WTC11 (cell line): ENCODE measurements at regions not wholly inside any gene's neighbourhood (a gene's known extent, or its start where the extent isn't known, plus 50 kb on each side); places are given as distances from the start of the nearest gene placed in this dataset.

Experiments
- ATAC-seq: fragments of 200-7000 bp; cut with Tn5 transposase; 2 replicates; pipeline ENCODE4 v1.10.0; 2021; ENCODE audit warnings: mild to moderate bottlenecking, moderate library complexity
- CTCF ChIA-PET: fragments of 300-600 bp; sonication (Branson Sonifier 250); formaldehyde crosslinking; loops from one replicate; lab custom pipeline; 2021; ENCODE audit warnings: antibody characterized with exemption; lab: Charles Lee
- POLR2A ChIA-PET: fragments of 350-600 bp; sonication (Branson Sonifier 250); formaldehyde crosslinking; loops from one replicate; lab custom pipeline; 2021; ENCODE audit warnings: antibody characterized with exemption; lab: Charles Lee
- DNase-seq: peaks from one replicate; pipeline ENCODE4 v3.0.0; 2021; ENCODE audit warnings: low spot score
- H3K27ac Mint-ChIP-seq: 2 replicates; pipeline ENCODE4 v1.8.0; 2021; ENCODE audit warnings: mixed read lengths
- H3K27me3 Mint-ChIP-seq: 2 replicates; pipeline ENCODE4 v1.8.0; 2021; ENCODE audit warnings: low read depth, mild to moderate bottlenecking, moderate library complexity, mixed read lengths
- H3K36me3 Mint-ChIP-seq: 2 replicates; pipeline ENCODE4 v1.8.0; 2021; ENCODE audit warnings: mixed read lengths
- H3K4me1 Mint-ChIP-seq: 2 replicates; pipeline ENCODE4 v1.8.0; 2022; ENCODE audit warnings: mixed read lengths
- H3K4me3 Mint-ChIP-seq: 2 replicates; pipeline ENCODE4 v1.8.0; 2021; ENCODE audit warnings: mild to moderate bottlenecking, moderate library complexity, mixed read lengths
- H3K9me3 Mint-ChIP-seq: 2 replicates; pipeline ENCODE4 v1.8.0; 2021; ENCODE audit warnings: mixed read lengths
- ATF6 ChIP-seq: sonication (generic); formaldehyde crosslinking; IDR thresholded peaks from 2 replicates; pipeline ENCODE4 v1.8.1; 2023; ENCODE audit warnings: mild to moderate bottlenecking, missing genetic modification reagents
- GTF2I ChIP-seq: fragments of 250-450 bp; sonication (Bioruptor Pico); conservative IDR thresholded peaks from 2 replicates; pipeline ENCODE4 v1.4.0; 2021; ENCODE audit warnings: mild to moderate bottlenecking
- SOX15 ChIP-seq: fragments of 250-450 bp; sonication (Bioruptor Pico); IDR thresholded peaks from 2 replicates; pipeline ENCODE4 v1.9.0; 2021; ENCODE audit warnings: mild to moderate bottlenecking
- ZNF281 ChIP-seq: sonication (generic); formaldehyde crosslinking; IDR thresholded peaks from 2 replicates; pipeline ENCODE4 v1.8.0; 2023; ENCODE audit warnings: mild to moderate bottlenecking, missing genetic modification reagents
- ZNF317 ChIP-seq: sonication (generic); formaldehyde crosslinking; IDR thresholded peaks from 2 replicates; pipeline ENCODE4 v1.8.1; 2023; ENCODE audit warnings: low read depth, mild to moderate bottlenecking, moderate library complexity, missing genetic modification reagents, borderline replicate concordance
- ZNF423 ChIP-seq: fragments of 250-450 bp; sonication (Bioruptor Pico); IDR thresholded peaks from 2 replicates; pipeline ENCODE4 v2.1.2; 2022; ENCODE audit warnings: mild to moderate bottlenecking, moderate library complexity
- ZNF425 ChIP-seq: fragments of 250-450 bp; sonication (Bioruptor Pico); conservative IDR thresholded peaks from 2 replicates; pipeline ENCODE4 v1.9.0; 2021; ENCODE audit warnings: mild to moderate bottlenecking
- TF ChIP-seq, protein P1 (sequence below): sonication (generic); formaldehyde crosslinking; IDR thresholded peaks from 2 replicates; pipeline ENCODE4 v1.8.1; 2023; ENCODE audit warnings: mild to moderate bottlenecking, moderate library complexity, missing genetic modification reagents
- TF ChIP-seq, protein P2 (sequence below): sonication (generic); formaldehyde crosslinking; IDR thresholded peaks from 2 replicates; pipeline ENCODE4 v1.8.1; 2023; ENCODE audit warnings: mild to moderate bottlenecking, missing genetic modification reagents, moderate library complexity

DNA sequence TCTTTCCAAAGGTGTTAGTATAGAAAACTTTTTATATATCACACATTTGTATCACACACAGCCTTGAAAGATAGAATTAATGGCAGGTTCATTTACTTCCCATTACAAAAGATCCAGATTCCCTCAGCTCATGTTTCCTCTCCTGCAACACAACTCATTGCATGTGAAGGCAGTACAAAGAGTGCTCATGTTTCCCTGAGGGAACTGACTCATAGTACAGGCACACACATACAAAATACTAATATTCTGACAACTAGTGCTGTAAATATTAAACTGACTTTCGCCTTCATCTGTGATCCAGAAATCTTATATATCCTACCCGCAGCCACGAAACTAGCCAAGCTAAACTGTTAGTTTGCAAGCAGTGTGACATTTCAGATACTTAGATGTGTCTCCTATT is 819.8 kb upstream of the PCDH7 start (continued):
- no peak for TF ChIP-seq ZNF425 (CRISPR knock-in tag)
- no peak for TF ChIP-seq ZNF281 (CRISPR knock-in tag)

- H3K27ac Mint-ChIP-seq: no peak overlapping the region
Observed at GRCh38 chr4:29908276-29908675, 811.9 kb upstream of the PCDH7 start.

More at GRCh38 chr4:29908276-29908675, 811.9 kb upstream of the PCDH7 start:
- no peaks in the 10 kb centered on the region for H3K27me3 Mint-ChIP-seq
- CTCF ChIA-PET: no interaction called here
- no peaks in the 10 kb centered on the region for H3K4me1 Mint-ChIP-seq
- no peak for DNase-seq
- no peak for TF ChIP-seq ZNF425 (CRISPR knock-in tag)
- TF ChIP-seq SOX15 (CRISPR knock-in tag): no peak
- TF ChIP-seq ATF6 (CRISPR knock-in tag): no peak
- TF ChIP-seq, protein P1, sequence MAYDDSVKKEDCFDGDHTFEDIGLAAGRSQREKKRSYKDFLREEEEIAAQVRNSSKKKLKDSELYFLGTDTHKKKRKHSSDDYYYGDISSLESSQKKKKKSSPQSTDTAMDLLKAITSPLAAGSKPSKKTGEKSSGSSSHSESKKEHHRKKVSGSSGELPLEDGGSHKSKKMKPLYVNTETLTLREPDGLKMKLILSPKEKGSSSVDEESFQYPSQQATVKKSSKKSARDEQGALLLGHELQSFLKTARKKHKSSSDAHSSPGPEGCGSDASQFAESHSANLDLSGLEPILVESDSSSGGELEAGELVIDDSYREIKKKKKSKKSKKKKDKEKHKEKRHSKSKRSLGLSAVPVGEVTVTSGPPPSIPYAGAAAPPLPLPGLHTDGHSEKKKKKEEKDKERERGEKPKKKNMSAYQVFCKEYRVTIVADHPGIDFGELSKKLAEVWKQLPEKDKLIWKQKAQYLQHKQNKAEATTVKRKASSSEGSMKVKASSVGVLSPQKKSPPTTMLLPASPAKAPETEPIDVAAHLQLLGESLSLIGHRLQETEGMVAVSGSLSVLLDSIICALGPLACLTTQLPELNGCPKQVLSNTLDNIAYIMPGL (CRISPR knock-in tag): no peak
- no peak for TF ChIP-seq ZNF281 (CRISPR knock-in tag)
- no peak for TF ChIP-seq GTF2I
- no peak for TF ChIP-seq ZNF423 (CRISPR knock-in tag)
- TF ChIP-seq, protein P2, sequence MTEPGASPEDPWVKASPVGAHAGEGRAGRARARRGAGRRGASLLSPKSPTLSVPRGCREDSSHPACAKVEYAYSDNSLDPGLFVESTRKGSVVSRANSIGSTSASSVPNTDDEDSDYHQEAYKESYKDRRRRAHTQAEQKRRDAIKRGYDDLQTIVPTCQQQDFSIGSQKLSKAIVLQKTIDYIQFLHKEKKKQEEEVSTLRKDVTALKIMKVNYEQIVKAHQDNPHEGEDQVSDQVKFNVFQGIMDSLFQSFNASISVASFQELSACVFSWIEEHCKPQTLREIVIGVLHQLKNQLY (CRISPR knock-in tag): no peak
- TF ChIP-seq ZNF317: no peak
- TF ChIP-seq, all 79 proteins: peak for 0
- Mint-ChIP-seq H3K4me3 (no peak overlapping the region), H3K36me3 (peaks cover 15% of the 10 kb centered on the region), H3K9me3 (peaks cover 26% of the 10 kb centered on the region)
- POLR2A ChIA-PET: no interaction called here
- ATAC-seq: no peak
